ENCODE measurements at regions not wholly inside any gene's neighbourhood (a gene's known extent, or its start where the extent isn't known, plus 50 kb on each side); places are given as distances from the start of the nearest gene placed in this dataset.
A peak's percentile ranks its signal among the peaks of the same experiment; 100 is the strongest.
"Not testable (repeated sequence)": the region's sequence is repeated elsewhere in the genome, so short reads cannot be mapped to it uniquely, and the experiment has no call there.

DNA sequence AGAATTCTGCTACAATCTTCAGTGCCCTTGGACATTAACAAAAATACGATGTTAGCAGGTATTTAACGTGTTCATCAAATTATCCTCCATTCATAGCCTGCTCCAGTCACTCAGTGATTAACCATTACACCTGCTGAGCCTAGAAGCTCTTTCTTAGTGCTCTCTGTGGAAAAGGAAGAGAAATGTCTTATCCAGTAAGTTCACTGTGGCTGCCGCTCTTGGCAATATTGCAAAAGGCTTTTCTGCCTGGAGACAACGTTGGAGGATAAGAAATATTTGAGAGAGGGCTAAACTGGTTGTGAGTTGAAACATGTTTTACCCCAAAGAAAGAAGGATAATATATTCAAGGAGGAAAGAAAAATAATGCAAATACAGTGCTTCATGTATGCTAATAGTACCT is 217.4 kb upstream of the HSF2 start:
- Histone ChIP-seq H3K36me3 (no peaks in the 10 kb centered on the region), H3K4me3 (no peak overlapping the region), H3K27ac (no peak overlapping the region), H3K27me3 (no peaks in the 10 kb centered on the region), H3K4me1 (no peaks in the 10 kb centered on the region), H3K9me3 (no peaks in the 10 kb centered on the region)
- TF ChIP-seq, protein P1, sequence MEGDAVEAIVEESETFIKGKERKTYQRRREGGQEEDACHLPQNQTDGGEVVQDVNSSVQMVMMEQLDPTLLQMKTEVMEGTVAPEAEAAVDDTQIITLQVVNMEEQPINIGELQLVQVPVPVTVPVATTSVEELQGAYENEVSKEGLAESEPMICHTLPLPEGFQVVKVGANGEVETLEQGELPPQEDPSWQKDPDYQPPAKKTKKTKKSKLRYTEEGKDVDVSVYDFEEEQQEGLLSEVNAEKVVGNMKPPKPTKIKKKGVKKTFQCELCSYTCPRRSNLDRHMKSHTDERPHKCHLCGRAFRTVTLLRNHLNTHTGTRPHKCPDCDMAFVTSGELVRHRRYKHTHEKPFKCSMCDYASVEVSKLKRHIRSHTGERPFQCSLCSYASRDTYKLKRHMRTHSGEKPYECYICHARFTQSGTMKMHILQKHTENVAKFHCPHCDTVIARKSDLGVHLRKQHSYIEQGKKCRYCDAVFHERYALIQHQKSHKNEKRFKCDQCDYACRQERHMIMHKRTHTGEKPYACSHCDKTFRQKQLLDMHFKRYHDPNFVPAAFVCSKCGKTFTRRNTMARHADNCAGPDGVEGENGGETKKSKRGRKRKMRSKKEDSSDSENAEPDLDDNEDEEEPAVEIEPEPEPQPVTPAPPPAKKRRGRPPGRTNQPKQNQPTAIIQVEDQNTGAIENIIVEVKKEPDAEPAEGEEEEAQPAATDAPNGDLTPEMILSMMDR (IDR thresholded peaks at IDR 0.05) = no peak
- intact Hi-C loops (cut with DNase I) = loop anchor here (10.0 kb wide), 3 partner anchors 147 to 1127 kb away; partner anchors contain the start of gene TBC1D32
- DNase-seq (ENCODE audit: low spot score in 2 of 2) = no peak

DNA sequence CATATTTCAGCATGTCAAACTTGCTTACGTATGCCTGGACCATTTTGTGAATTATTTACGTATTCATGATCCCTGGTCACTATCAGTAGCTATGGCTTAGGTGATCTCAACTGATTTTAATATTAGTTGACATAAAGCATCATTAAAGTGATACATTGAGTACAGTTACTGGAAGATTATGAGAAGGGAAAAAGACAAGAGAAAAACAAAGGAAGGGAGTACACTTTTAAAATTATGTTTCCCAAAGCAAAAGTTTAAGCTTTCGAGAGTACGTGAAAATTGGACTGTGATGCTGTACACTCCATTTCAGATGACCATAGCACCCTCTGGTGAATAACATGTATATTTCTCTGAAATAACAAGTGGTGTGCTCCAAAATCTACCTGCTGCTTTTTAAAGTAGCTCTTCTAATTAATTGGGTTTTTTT is 215.0 kb upstream of the HSF2 start:
- H3K9me3 ChIP-seq = no peaks in the 10 kb centered on the region
- DNase-seq (ENCODE audit: low spot score in 2 of 2) = no peak
- H3K4me3 ChIP-seq = peak overlapping the region; percentile 39 to 50
- intact Hi-C loops (cut with DNase I) = loop anchor here (1.0 to 10.0 kb wide), 4 partner anchors 150 to 1130 kb away; partner anchors contain the start of gene TBC1D32
- no peaks in the 10 kb centered on the region for H3K36me3 ChIP-seq
- H3K27ac ChIP-seq = no peak overlapping the region
- H3K27me3 ChIP-seq = no peaks in the 10 kb centered on the region
- TF ChIP-seq, protein P1 (IDR thresholded peaks at IDR 0.05) = peak; percentile 27 to 55 (median 36)
- no peaks in the 10 kb centered on the region for H3K4me1 ChIP-seq

DNA sequence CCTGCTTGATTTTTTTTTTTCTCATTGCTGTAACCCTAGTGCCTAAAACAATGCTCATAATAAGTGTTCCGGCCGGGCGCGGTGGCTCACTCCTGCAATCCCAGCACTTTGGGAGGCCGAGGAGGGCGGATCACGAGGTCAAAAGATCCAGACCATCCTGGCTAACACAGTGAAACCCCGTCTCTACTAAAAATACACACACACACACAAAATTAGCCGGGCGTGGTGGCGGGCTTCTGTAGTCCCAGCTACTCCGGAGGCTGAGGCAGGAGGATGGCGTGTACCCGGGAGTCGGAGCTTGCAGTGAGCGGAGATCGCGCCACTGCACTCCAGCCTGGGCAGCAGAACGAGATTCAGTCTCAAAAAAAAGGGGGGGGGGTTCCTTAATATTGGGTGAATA is 214.0 kb upstream of the HSF2 start:
- not testable (repeated sequence) for H3K4me1 ChIP-seq; H3K27ac ChIP-seq; H3K36me3 ChIP-seq; H3K27me3 ChIP-seq; DNase-seq (ENCODE audit: low spot score in 2 of 2); H3K4me3 ChIP-seq; H3K9me3 ChIP-seq
- intact Hi-C loops (cut with DNase I) = loop anchor here (10.0 kb wide), 3 partner anchors 151 to 1131 kb away; partner anchors contain the start of gene TBC1D32

DNA sequence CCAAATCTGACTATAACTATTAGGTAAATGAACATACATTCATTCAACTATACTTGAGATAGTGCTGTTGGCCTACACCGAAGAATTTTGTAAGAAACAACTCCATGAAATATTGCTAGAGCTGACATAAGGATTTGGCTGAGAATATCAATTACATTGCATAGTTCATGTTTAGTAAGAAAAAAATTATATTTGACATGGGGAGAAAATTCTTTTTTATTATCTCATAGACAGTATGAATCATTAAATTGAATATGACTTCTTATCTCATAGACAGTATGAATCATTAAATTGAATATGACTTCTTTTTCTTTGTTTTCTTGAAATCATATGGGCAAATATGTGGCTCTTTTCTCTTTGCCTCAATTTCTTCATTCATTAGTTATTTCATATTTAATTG is 212.3 kb upstream of the HSF2 start:
- H3K27me3 ChIP-seq = no peaks in the 10 kb centered on the region
- H3K27ac ChIP-seq = no peak overlapping the region
- H3K4me1 ChIP-seq = no peaks in the 10 kb centered on the region
- intact Hi-C loops (cut with DNase I) = loop anchor here (10.0 kb wide), 3 partner anchors 152 to 1132 kb away; partner anchors contain the start of gene TBC1D32
- H3K4me3 ChIP-seq = no peak overlapping the region
- TF ChIP-seq, protein P1 (IDR thresholded peaks at IDR 0.05) = no peak
- no peaks in the 10 kb centered on the region for H3K9me3 ChIP-seq
- DNase-seq (ENCODE audit: low spot score in 2 of 2) = no peak
- no peaks in the 10 kb centered on the region for H3K36me3 ChIP-seq

DNA sequence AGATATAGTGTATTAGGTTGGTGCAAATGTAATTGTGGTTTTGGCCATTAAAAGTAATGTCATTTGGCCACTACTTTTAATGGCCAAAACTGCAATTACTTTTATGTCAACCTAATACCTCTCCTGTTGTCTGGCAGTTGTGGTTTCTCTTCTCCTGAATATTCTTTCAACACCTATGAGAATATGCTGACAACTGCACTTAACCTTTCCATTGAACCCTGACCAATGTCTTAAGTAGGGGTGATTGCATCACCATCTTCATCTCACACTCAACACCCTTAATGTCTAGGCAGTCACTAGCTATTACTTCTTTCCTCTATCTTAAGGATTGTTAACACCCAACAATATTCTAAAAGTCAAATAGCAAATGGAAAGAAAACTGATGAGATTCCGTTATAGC is 200.5 kb upstream of the HSF2 start:
- Histone ChIP-seq H3K27me3 (no peaks in the 10 kb centered on the region), H3K27ac (no peak overlapping the region), H3K4me1 (peaks cover 0 to 9% of the 10 kb centered on the region in 2 donors), H3K9me3 (no peaks in the 10 kb centered on the region), H3K4me3 (no peak overlapping the region), H3K36me3 (no peaks in the 10 kb centered on the region)
- TF ChIP-seq, protein P1 (IDR thresholded peaks at IDR 0.05) = no peak
- no peak for DNase-seq (ENCODE audit: low spot score in 2 of 2)
- intact Hi-C loops (cut with DNase I) = no loop called here

DNA sequence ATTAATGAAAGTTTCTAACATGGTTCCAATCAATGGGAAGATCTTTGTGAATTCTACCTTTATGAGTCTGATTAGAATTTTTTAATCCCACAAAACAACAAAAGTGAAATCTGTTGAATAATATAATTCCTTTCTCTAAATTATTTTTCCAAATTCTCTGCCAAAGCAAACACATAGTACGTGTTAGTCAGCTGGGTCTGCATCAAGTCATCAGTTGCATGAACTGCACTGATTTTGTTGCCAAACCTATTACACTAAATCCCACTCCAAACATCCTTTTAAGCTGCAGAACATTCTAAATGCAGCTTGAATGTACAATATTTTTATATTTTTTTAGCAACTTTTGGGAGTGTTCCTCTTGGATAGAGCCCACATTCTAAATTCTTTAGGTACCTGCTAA is 199.0 kb upstream of the HSF2 start:
- Histone ChIP-seq H3K27me3 (no peaks in the 10 kb centered on the region), H3K27ac (no peak overlapping the region), H3K9me3 (no peaks in the 10 kb centered on the region), H3K36me3 (no peaks in the 10 kb centered on the region), H3K4me1 (peaks cover 0 to 9% of the 10 kb centered on the region in 2 donors), H3K4me3 (no peak overlapping the region)
- no peak for DNase-seq (ENCODE audit: low spot score in 2 of 2)
- TF ChIP-seq, protein P1 (IDR thresholded peaks at IDR 0.05) = no peak
- intact Hi-C loops (cut with DNase I) = no loop called here

Measured in ascending aorta (tissue), 2 donors.